Skeletal muscle cell (primary cell): ENCODE measurements at regions not wholly inside any gene's neighbourhood (a gene's known extent, or its start where the extent isn't known, plus 50 kb on each side); places are given as distances from the start of the nearest gene placed in this dataset.
"Not testable (repeated sequence)": the region's sequence is repeated elsewhere in the genome, so short reads cannot be mapped to it uniquely, and the experiment has no call there.

ENCODE experiments used
- DNase-seq: peaks from one replicate; pipeline ENCODE4 v3.0.0-alpha.2; 2010; ENCODE audit warnings: low read depth
- H3K4me3 ChIP-seq: 2 replicates; pipeline ENCODE4 v1.5.1; 2011; ENCODE audit warnings: low read depth, mild to moderate bottlenecking, control low read depth, low read length, moderate library complexity

GRCh38 chr11:135019343-135019871, 607.4 kb upstream of the B3GAT1 start:
- no peak for DNase-seq
- no peak overlapping the region for H3K4me3 ChIP-seq

- DNase-seq, result no peak
- no peak overlapping the region for H3K4me3 ChIP-seq
Measured at GRCh38 chr11:135017296-135017695, 605.3 kb upstream of the B3GAT1 start.

DNA sequence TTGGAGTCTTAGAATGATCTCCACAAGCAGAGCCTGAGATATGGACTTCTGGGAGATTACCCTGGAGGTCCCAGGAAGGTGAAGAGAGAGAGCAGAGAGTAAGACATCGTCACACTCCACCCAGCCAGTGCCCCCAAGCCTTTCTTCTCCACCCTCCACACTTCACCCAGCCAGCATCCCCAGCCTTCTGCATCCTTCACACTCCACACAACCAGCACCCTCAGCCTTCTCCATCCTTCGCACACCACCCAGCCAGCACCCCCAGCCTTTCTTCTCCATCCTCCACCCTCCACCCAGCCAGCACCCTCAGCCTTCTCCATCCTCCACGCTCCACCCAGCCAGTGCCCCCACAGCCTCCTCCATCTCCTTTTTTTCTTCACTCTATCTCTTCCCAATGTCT, 603.9 kb upstream of the B3GAT1 start:
- H3K4me3 ChIP-seq, result no peak overlapping the region
- DNase-seq, result no peak

- H3K4me3 ChIP-seq, DNase-seq: not testable (repeated sequence)
Measured at GRCh38 chr11:135011313-135011712, 599.3 kb upstream of the B3GAT1 start.

GRCh38 chr11:135009125-135009524, 597.1 kb upstream of the B3GAT1 start:
- DNase-seq, result no peak

DNA sequence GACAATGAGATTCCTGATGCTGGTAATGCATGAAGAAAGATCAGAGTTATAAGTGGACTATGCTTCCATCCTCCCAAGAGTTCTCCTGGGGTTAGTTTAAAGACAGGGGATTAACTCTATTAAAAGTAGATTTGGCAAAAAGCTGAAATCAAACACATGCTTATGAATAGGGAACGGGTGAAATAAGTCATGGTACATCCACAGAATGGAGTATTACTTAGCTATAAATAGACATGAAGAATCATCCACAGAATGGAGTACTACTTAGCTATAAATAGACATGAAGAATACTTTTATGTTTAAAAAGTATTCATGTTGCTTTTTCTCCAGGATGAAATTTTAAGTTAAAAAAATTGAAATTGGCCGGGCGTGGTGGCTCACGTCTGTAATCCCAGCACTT, 596.4 kb upstream of the B3GAT1 start:
- no peak for DNase-seq
- H3K4me3 ChIP-seq, result no peak overlapping the region

More at GRCh38 chr11:135009125-135009524, 597.1 kb upstream of the B3GAT1 start:
- H3K4me3 ChIP-seq, result no peak overlapping the region

- DNase-seq, result no peak
- H3K4me3 ChIP-seq, result no peak overlapping the region
Measured at GRCh38 chr11:135008001-135008405, 596.0 kb upstream of the B3GAT1 start.

DNA sequence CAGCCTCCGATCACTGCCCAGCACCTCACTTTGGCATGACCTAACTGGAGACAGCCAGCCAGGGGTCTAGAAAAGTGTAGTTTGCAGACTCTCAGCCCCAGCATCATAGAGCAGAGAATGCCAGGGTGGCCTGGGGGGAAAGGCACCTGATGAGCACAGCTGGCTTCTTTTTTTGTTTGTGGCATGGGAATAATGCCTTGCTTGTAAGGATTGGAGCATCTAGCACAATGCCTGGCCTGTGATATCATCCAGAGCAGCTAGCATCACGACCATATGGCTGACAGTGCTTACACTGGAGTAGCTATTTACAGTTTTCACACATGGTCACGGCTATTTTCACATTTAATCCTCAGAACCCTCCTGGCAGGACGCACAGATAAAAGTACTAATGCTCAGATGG, 594.8 kb upstream of the B3GAT1 start:
- no peak overlapping the region for H3K4me3 ChIP-seq
- DNase-seq, result no peak

DNA sequence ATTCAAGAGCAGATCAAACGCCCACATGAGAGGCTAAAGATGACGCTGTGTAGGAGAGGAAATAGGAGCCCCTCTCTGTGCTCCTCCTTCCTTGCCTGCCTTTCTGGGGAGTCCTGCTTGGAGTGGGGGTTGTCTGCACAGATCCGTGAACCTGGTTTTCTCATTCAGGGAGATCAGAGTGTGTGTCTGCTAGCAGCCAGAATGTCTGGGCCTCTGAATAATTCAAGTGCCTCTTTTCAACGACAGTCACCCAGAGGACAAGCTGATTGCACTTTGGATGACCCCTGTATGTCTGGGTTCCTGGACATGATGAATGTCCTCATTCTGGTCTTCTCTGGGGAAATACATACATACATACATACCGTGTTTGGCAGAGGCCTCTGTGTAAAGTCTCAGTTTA, 592.5 kb upstream of the B3GAT1 start:
- DNase-seq, result no peak
- H3K4me3 ChIP-seq, result no peak overlapping the region

DNA sequence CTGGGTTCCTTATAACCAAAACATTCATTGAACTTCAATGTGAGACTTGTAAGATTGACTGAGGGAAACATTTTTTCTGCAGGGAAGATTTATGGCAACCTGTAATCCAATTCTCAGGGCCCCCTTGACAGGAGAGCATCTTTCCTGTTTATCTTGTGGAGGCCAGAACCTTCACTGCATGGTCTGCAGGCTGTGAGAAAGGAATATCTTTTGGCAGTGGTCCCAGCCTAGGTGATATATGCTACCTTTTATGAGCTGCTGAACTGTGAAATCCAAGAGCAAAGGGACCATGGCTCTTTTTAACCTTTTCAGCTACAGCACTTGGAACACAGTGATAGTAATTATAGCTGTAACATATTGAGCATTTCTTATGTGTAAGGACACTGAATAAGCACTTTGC, 590.2 kb upstream of the B3GAT1 start:
- no peak for DNase-seq
- no peak overlapping the region for H3K4me3 ChIP-seq

GRCh38 chr11:135001581-135001980, 589.5 kb upstream of the B3GAT1 start:
- DNase-seq, result no peak
- no peak overlapping the region for H3K4me3 ChIP-seq

DNA sequence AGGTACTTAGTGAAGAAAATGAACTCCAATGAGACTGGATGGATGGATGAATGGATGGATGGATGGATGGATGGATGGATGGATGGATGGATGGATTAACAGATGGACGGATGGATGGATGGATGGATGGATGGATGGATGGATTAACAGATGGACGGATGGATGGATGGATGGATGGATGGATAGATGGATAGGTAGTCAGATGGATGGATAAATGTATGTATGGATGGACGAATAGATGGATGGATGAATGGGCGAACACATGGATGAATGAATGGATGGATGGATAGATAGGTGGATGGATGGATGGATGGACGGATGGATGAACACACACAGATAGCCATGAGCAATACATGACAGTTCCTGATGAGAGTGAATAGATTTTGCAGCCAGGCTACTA, 589.0 kb upstream of the B3GAT1 start:
- not testable (repeated sequence) for DNase-seq

DNA sequence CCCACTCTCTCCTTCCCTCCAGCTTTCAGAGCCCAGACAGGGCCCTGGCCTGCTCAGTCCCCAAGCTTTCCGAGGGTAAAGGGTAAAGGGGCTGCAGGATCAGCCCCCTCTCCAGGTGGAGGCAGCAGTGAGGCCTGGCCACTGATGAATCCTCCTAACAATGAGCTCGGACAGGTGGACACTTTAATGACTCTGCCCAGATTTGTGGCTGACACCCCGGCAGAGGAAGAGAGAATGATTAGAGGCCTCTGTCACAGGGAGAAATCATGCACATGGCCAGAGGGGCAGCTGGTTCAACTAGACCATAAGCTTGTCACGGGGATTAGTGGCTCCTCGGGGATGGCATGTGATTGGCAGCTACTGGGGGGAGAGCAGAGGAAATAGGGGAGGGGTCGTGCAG, 587.5 kb upstream of the B3GAT1 start:
- DNase-seq, result no peak

More for the DNA sequence above, 589.0 kb upstream of the B3GAT1 start:
- H3K4me3 ChIP-seq, result not testable (repeated sequence)

GRCh38 chr11:134997652-134998320, 585.7 kb upstream of the B3GAT1 start:
- no peak for DNase-seq
- H3K4me3 ChIP-seq, result no peak overlapping the region

More for the DNA sequence above, 587.5 kb upstream of the B3GAT1 start:
- H3K4me3 ChIP-seq, result no peak overlapping the region

DNA sequence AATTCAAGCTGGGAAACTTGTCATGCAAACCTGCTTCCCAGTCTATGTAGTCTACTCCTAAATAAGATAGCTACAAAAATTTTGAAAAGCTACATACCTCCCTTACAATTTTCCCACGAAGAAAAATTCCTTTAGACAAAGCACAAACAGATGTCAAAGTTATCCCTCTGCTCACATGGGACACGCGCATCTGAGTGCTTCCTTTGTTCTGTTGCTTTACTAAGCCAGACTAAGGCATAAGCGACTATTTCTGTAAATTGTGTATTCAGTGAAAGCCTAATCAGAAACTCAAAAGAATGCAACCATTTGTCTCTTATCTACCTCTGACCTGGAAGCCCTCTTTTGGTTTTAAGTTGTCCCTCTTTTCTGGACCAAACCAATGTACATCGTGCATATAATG, 583.7 kb upstream of the B3GAT1 start:
- no peak for DNase-seq
- no peak overlapping the region for H3K4me3 ChIP-seq

GRCh38 chr11:134994431-134994830, 582.4 kb upstream of the B3GAT1 start:
- DNase-seq, result no peak
- H3K4me3 ChIP-seq, result no peak overlapping the region

DNA sequence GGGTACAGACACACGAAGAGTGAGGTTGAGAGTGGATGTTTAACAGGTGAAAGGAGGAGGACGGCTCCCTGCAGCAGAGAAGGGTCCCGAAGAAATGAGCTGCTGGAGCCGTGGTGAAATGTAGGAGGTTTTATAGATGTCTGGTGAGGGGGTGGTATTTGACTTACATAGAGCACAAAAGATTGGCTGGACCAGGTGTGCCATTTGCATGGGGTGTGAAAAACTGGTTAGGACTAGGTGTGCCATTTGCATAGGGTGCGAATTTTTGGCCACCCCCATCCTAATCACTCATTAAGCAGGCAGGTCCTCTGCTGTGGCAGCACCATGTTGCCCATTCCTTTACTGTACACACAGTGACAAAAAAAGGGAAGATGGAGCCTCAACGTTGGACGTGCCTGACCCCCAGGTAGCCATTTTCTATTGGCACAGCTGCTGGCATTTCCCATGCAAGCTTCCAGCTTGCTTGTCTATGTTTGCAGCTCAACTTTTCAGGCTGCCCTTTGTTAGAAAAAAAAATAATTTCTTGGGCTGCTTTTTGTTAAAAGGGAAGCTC, 581.7 kb upstream of the B3GAT1 start:
- H3K4me3 ChIP-seq, result no peak overlapping the region
- no peak for DNase-seq

DNA sequence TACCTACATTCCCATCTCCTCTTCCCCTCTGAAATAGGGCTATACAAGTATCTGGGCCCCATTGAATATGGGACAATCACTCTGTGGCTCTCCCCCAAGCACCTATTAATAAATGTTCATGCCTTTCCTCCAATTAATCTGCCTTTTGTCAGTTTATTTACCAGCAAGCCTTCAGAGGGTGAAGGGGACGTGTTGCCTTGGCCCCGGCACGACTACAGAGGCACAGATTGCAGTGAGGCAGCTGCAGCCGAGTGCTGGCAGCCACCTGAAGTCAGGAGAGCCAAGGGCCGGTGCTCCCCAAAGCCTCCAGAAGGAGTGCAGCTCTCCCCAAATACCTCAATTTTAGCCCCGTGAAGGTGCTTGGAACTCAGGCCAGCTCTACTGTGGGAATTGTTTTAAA, 580.9 kb upstream of the B3GAT1 start:
- no peak overlapping the region for H3K4me3 ChIP-seq

GRCh38 chr11:134988495-134988894, 576.5 kb upstream of the B3GAT1 start:
- no peak for DNase-seq
- no peak overlapping the region for H3K4me3 ChIP-seq

More for the DNA sequence above, 580.9 kb upstream of the B3GAT1 start:
- no peak for DNase-seq

DNA sequence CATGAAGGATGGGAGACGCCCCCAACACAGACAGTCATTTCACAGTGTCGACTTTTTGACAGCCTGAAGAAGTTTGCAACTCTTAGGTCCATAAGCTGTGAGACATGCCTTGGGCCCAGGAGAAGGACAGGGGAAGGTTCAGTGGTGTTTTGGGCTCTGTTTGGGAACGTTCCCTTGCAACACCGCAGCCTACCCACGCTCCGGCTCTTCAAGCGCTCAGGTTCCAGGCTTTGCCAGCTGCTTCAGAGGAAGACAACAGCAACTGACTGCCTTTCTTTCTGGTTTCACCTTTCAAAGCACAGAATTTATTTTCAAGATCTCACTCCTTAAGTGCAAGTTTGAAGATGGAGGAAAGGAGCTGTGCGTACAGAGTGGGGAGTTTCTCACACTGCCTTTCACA, 575.8 kb upstream of the B3GAT1 start:
- no peak overlapping the region for H3K4me3 ChIP-seq
- DNase-seq, result no peak

GRCh38 chr11:134987223-134987768, 575.3 kb upstream of the B3GAT1 start:
- no peak for DNase-seq

More at GRCh38 chr11:134987223-134987768, 575.3 kb upstream of the B3GAT1 start:
- H3K4me3 ChIP-seq, result no peak overlapping the region
